ENCODE measurements at regions not wholly inside any gene's neighbourhood (a gene's known extent, or its start where the extent isn't known, plus 50 kb on each side); places are given as distances from the start of the nearest gene placed in this dataset.

GRCh38 chr5:105917189-105917588 is 1753.5 kb downstream of the EFNA5 start:
- no peak for TF ChIP-seq FOXM1 (IDR thresholded peaks at IDR 0.05; ENCODE audit: borderline replicate concordance, low read depth)
- TF ChIP-seq EGR1 (IDR thresholded peaks at IDR 0.05) = no peak
- TF ChIP-seq TAF1 (IDR thresholded peaks at IDR 0.05; ENCODE audit: low read depth) = no peak
- no peak for TF ChIP-seq MAX (IDR thresholded peaks at IDR 0.05)
- TF ChIP-seq ZBTB7A (IDR thresholded peaks at IDR 0.05; ENCODE audit: low read depth) = no peak
- TF ChIP-seq EP300 (IDR thresholded peaks at IDR 0.05; ENCODE audit: borderline replicate concordance) = no peak
- TF ChIP-seq TEAD4 (IDR thresholded peaks at IDR 0.05) = no peak
- no peak for TF ChIP-seq CREB1 (IDR thresholded peaks at IDR 0.05; ENCODE audit: low read depth)
- TF ChIP-seq NFIC (IDR thresholded peaks at IDR 0.05) = no peak
- no peak for TF ChIP-seq USF1 (IDR thresholded peaks at IDR 0.05)
- TF ChIP-seq RAD21 (IDR thresholded peaks at IDR 0.05; ENCODE audit: low read depth) = no peak
